ENCODE measurements at regions not wholly inside any gene's neighbourhood (a gene's known extent, or its start where the extent isn't known, plus 50 kb on each side); places are given as distances from the start of the nearest gene placed in this dataset.

- FAIRE-seq: no peak
- DNase-seq (ENCODE audit: insufficient read length, low spot score): no peak
These were observed 197.2 kb downstream of the ADSS2 start for GRCh38 chr1:244254467-244254866.

- DNase-seq (ENCODE audit: insufficient read length, low spot score): no peak
These were observed 196.2 kb downstream of the ADSS2 start for GRCh38 chr1:244255426-244255965.

GRCh38 chr1:244256086-244256676, 195.5 kb downstream of the ADSS2 start:
- FAIRE-seq: no peak
- no peak for DNase-seq (ENCODE audit: insufficient read length, low spot score)

More at GRCh38 chr1:244255426-244255965, 196.2 kb downstream of the ADSS2 start:
- FAIRE-seq: no peak

GRCh38 chr1:244264163-244264562, 187.5 kb downstream of the ADSS2 start:
- no peak for FAIRE-seq
- no peak for DNase-seq (ENCODE audit: insufficient read length, low spot score)

- DNase-seq (ENCODE audit: insufficient read length, low spot score) (no peak), FAIRE-seq (no peak)
These were observed 186.2 kb downstream of the ADSS2 start for GRCh38 chr1:244265507-244265906.

GRCh38 chr1:244269169-244269568, 182.5 kb downstream of the ADSS2 start:
- no peak for FAIRE-seq
- no peak for DNase-seq (ENCODE audit: insufficient read length, low spot score)

GRCh38 chr1:244271004-244271403, 180.7 kb downstream of the ADSS2 start:
- no peak for FAIRE-seq
- no peak for DNase-seq (ENCODE audit: insufficient read length, low spot score)

- DNase-seq (ENCODE audit: insufficient read length, low spot score) (no peak), FAIRE-seq (no peak)
These were observed 179.9 kb downstream of the ADSS2 start for GRCh38 chr1:244271691-244272308.

- DNase-seq (ENCODE audit: insufficient read length, low spot score): peak; percentile 43
- peak; percentile 78 for FAIRE-seq
These were observed 179.0 kb downstream of the ADSS2 start for GRCh38 chr1:244272471-244273261.

- FAIRE-seq: no peak
- no peak for DNase-seq (ENCODE audit: insufficient read length, low spot score)
These were observed 178.4 kb downstream of the ADSS2 start for GRCh38 chr1:244273262-244273844.

- FAIRE-seq (no peak), DNase-seq (ENCODE audit: insufficient read length, low spot score) (no peak)
These were observed 177.7 kb downstream of the ADSS2 start for GRCh38 chr1:244273845-244274619.

- no peak for FAIRE-seq
- no peak for DNase-seq (ENCODE audit: insufficient read length, low spot score)
These were observed 175.1 kb downstream of the ADSS2 start for GRCh38 chr1:244276646-244277045.

GRCh38 chr1:244280201-244280600, 171.5 kb downstream of the ADSS2 start:
- no peak for DNase-seq (ENCODE audit: insufficient read length, low spot score)
- FAIRE-seq: no peak

GRCh38 chr1:244280859-244281258, 170.8 kb downstream of the ADSS2 start:
- DNase-seq (ENCODE audit: insufficient read length, low spot score): no peak

GRCh38 chr1:244283772-244284171, 167.9 kb downstream of the ADSS2 start:
- DNase-seq (ENCODE audit: insufficient read length, low spot score) (no peak), FAIRE-seq (no peak)

More at GRCh38 chr1:244280859-244281258, 170.8 kb downstream of the ADSS2 start:
- no peak for FAIRE-seq

- no peak for FAIRE-seq
- no peak for DNase-seq (ENCODE audit: insufficient read length, low spot score)
These were observed 167.0 kb downstream of the ADSS2 start for GRCh38 chr1:244284641-244285156.

GRCh38 chr1:244286341-244286740, 165.4 kb downstream of the ADSS2 start:
- no peak for DNase-seq (ENCODE audit: insufficient read length, low spot score)

GRCh38 chr1:244287726-244288125, 164.0 kb downstream of the ADSS2 start:
- DNase-seq (ENCODE audit: insufficient read length, low spot score) (no peak), FAIRE-seq (no peak)

More at GRCh38 chr1:244286341-244286740, 165.4 kb downstream of the ADSS2 start:
- no peak for FAIRE-seq

- no peak for FAIRE-seq
- no peak for DNase-seq (ENCODE audit: insufficient read length, low spot score)
These were observed 163.0 kb downstream of the ADSS2 start for GRCh38 chr1:244288663-244289062.
